ENCODE measurements at regions not wholly inside any gene's neighbourhood (a gene's known extent, or its start where the extent isn't known, plus 50 kb on each side); places are given as distances from the start of the nearest gene placed in this dataset.
A peak's percentile ranks its signal among the peaks of the same experiment; 100 is the strongest.
"Not testable (repeated sequence)": the region's sequence is repeated elsewhere in the genome, so short reads cannot be mapped to it uniquely, and the experiment has no call there.

DNA sequence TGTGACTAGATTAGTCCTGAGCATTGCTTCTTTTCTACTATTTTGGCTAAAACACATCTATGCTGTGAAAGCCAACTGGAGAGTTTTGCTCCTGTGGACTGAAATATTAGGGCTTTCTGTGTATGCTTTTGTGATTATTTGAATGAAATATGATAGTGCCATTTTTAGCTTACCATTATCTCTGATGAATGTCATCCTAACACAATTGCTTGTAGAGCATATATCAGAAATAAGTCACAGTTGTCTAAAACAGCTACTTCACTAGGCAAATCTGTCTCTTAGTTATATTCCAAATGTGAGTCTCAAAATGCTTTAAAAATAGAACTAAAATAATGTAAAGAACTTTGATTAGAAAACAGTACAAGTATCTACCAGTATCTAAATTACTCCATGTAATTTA, 401.4 kb upstream of the PTCHD4 start:
- no peak for DNase-seq (ENCODE audit: low read depth in 2 of 2)

DNA sequence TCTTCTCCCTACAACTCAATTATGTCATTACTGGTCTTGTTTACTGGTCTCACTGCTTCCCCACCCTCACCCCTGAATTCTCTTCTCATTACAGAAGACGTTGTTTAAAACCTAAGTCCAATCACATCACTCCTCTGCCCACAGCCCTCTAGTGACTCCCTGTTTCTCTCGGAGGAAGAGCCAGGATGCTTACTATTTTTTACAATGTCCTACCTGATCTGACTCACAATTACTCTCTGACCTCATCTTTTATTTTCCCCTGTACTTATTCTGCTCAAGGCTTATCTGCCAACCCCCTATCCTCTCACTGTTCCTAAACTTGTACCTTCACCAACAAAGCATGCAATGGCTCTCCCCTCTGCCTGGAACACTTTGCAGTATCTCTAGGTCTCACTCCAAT, 400.4 kb upstream of the PTCHD4 start:
- DNase-seq (ENCODE audit: low read depth in 2 of 2): no peak

DNA sequence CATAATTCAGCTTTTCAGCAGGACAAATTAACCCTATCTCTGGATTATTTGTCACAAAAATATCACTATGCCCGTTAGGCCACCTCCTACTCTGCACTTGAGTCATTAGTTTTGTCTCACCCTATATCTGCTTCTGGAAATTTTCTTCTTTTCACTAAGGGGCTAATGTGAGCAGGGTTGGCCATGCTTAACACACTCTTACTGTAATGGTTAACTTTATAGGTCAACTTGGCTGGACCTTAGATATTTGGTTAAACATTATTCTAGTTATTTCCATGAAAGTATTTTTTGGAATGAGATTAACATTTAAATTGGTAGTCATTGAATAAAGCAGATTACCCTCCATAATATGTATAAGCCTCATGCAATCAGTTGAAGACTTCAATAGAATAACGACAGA, 394.6 kb upstream of the PTCHD4 start:
- no peak for DNase-seq (ENCODE audit: low read depth in 2 of 2)

DNA sequence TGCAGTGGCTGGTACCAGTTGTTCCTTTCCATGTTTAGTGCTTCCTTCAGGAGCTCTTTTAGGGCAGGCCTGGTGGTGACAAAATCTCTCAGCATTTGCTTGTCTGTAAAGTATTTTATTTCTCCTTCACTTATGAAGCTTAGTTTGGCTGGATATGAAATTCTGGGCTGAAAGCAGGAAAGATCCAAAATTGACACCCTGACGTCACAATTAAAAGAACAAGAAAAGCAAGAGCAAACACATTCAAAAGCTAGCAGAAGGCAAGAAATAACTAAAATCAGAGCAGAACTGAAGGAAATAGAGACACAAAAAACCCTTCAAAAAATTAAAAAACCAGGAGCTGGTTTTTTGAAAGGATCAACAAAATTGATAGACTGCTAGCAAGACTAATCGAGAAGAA, 382.4 kb upstream of the PTCHD4 start:
- DNase-seq (ENCODE audit: low read depth in 2 of 2): not testable (repeated sequence)

DNA sequence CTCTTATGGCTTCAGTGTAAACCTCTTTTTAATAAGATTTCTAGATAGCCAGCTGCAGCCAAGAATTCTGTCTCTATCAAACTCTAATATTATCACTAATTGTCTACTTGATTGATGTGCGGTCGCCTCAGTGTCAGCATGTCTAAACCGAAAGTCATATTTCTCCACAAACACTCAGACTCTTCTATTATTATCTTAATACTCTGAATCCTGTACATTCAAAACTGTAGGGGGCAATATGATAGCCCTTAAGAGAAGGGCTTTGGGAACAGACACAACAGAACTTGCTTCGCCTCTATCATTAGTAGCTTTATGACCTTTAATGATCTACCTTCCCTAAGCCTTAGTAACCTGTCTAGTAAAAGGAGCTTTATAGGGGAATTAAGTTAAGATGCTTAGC, 379.7 kb upstream of the PTCHD4 start:
- no peak for DNase-seq (ENCODE audit: low read depth in 2 of 2)

DNA sequence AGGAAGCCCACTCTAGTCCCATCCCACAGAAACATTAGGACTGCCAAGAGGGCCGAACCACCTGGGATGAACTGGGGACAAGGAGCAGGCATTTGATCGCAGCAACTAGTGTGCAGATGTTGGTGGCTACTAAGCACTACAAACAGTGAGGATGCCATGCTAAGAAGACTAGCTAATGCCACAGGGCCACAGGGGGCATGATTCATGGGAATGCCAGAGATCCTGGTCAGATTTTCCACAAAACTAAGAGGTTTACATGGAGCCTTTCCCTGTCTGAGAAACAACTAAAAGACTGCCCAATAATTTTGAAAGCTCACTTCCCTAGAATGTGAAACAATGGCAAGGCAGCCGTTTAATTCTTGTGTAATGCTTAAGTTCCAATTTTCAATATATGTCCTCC, 375.9 kb upstream of the PTCHD4 start:
- DNase-seq (ENCODE audit: low read depth in 2 of 2): no peak

DNA sequence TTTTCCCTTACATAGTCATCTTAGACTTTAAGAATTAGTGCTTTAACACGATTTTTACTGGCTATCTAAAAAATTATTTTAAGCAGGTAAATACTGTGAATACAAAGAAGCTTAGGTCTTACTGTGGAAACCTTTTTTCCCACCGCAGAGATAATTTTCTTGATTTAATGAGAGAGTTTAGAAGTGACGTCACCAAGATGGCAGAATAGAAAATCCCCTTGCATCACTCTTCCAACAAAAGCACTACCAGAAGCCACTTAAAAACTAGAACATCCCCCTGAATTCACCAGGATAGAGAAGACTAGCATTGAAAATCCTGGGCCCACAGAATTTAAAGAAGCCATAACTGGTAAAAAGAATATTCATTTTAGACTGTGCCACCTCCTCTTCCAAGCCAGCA, 375.4 kb upstream of the PTCHD4 start:
- DNase-seq (ENCODE audit: low read depth in 2 of 2): no peak

DNA sequence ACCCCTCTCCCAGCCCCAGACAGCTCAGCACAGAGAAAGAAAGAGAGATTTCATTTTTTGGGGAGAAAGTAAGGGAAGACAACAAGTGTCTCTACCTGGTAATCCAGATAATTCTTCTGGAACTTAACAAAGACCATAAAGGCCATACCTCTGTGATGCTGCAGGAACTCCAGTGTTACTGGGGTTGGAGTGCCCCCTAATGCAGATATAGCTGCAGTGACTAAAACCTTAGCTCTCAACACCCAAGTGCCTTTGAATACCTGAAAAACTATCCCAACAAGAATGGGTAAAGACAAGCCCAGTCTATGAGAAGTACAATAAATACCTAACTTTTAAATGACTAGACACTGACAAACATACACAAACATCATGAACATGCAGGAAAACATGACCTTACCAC, 365.3 kb upstream of the PTCHD4 start:
- DNase-seq (ENCODE audit: low read depth in 2 of 2): no peak

DNA sequence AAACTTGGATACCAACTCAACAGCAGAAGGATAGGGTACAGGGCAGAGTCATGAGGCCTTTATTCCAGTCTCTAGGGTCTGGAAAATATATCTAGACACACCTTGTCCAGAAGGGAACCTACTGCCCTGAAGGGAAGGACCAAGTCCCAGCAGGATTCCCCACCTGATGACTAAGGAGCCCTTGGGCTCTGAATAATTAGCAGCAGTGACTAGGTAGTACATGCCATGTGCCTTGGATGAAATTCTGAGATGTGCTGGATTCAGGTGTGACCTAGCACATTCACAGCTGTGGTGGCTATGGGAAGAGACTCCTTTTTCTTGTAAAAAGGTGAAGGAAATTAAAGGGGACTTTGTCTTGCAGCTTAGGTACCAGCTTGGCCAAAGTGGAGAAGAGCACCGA, 364.3 kb upstream of the PTCHD4 start:
- no peak for DNase-seq (ENCODE audit: low read depth in 2 of 2)

DNA sequence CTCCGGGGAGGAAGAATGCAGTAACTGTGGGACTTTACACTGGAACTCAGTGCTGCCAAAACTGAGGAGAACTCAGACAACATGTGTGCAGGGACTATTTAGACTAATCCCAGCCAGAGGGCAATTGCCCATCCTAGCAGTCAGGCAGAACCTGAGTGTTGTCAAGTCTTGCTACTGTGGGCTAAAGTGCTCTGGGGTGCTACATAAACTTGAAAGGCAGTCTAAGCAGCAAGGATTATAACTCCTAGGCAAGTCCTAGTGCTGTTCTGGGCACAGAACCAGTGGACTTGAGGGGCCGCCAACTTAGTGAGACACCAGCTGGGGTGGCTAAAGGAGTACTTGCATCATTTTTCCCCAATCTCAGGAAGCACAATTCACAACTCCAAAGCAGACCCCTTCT, 363.8 kb upstream of the PTCHD4 start:
- no peak for DNase-seq (ENCODE audit: low read depth in 2 of 2)

DNA sequence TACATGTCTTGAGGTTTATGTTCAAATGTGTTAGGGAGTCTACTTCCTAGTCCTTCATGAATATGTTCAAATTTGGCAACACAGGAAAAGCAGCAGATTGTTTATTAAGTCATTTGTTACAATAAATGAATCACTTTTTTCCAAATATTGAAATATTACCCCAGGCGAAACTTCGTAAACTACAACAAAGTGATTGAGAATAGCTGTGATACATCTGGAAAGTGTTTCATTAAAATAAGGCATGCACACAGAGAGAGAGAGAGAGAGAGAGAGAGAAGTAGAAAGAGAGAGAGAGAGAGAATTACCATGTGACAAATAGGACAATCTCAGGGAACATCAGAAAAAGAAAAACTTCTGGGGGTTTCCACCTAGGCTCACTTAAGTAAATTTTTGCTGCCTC, 363.1 kb upstream of the PTCHD4 start:
- no peak for DNase-seq (ENCODE audit: low read depth in 2 of 2)

DNA sequence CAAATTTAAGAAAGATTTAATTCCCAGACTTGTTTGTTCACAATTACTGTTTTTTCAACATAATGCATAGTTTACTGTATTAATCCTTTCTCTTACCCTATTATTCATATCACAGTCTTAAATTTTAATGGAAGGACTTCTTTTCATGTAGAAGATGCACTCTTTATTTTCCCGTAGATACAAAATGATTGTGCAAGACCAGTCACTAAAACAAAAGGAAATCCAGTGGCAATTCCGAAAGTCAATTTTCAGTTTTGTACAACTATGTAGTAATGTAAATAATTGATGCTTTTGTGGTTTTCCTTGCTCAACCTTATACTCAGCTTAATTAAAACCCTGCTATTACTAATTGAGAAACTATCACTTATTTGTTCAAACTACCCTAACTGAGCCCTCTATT, 361.5 kb upstream of the PTCHD4 start:
- DNase-seq (ENCODE audit: low read depth in 2 of 2): no peak

DNA sequence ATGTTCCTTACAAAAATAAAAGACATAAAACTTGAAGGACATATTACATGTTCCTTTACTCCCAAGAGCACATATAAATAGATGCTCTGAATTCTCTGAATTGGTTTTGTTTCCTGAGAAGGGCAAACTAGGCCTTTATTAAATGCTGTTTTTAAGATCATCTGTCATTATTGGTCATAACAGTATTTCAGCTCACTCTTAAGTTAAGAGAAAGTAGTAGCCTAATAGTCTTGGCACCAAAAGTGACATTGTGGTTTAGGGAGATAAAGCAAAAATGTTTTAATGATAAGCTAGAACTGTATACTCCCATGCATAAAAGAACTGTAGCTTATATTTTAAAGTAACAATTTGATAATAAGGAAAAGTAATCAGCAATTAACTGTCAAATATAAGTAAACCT, 361.1 kb upstream of the PTCHD4 start:
- DNase-seq (ENCODE audit: low read depth in 2 of 2): no peak

DNA sequence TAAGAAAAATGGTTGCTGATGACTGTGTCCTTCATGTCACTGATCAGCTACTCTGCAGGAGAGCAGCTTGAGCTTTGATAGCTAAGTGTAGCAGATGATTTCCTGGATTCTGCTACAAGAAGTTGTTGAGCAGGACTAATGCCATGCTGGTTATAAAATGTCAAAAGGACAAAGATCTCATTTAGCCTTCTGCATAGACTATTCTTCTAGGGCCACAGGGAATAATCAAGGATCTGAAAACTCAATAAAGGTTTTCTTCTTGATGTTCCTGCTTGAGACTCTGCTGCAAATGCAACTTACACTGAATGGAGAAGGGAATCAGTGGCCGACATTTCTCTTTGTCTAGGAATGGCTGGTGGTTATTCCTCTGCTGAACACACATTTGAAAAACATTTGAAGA, 360.3 kb upstream of the PTCHD4 start:
- DNase-seq (ENCODE audit: low read depth in 2 of 2): no peak

DNA sequence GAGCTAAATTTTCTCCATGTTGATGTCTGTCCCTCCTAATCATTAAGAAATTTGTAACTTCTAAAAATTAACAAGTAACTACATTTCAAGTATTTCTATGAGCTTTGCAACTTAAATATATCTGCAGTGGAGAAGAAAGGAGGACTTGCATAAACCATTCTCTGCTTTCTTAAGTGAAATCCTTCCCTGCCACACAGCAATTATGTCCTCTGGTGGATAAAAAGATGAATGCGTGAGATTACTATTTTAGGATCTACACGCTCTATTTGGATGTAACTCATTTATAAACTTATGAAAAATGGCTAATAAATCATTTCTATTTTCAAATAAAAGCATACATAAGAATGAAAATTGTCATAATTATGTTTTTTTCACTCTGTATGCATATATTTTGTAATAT, 338.0 kb upstream of the PTCHD4 start:
- DNase-seq (ENCODE audit: low read depth in 2 of 2): no peak

DNA sequence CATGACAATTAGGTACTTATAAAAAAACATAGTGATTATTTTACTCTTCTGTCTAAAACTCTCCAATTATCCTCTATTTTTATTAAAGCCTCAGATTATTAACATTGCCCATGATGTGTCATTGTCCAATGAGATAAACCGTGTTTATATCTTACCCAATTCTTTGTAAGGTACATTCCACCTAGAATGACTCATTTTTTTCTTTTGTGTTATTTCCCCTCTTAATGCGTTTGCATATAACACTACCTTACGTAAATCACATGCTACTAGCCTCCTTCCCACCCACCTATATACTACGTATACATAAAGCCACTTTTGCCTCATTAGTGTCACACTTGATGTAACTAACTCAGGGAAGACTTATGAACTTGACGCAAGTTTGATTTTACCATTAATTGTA, 336.3 kb upstream of the PTCHD4 start:
- DNase-seq (ENCODE audit: low read depth in 2 of 2): no peak

DNA sequence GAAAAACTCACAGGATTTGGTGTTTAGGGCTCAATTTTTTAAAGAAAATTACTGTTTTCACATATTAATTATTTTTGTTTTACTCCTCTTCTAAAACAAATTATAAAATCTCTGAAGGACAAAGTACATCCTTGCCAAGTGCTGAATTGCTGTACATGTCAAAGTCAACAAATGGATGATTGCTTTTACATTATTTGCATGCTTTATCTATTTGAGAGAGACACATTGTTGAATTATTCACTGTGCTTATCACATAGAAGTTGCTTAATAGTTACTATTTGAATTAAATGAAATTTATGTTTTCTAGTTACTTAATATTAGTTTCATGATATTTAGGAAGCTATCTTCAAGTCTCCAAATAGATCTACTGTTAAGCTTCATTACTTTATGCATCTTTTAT, 318.6 kb upstream of the PTCHD4 start:
- DNase-seq (ENCODE audit: low read depth in 2 of 2): no peak

DNA sequence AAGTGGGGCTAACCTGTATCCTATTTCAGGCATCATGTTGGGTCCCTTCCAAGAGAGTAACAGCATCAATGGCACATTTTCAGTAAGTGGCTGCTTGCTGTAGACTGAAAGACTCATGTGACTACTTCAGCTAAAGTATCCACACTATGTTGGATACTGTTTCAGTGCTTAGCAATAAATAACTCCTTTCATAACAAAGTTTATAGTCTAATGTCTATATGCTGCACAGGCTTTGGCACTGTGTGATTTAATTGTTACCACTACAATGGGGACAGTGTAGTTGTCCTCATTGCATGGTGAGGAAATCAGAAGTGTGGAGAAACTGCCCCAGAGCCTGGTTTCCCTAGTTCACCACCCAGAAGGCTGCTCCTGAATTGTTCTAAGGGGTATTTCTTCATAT, 318.0 kb upstream of the PTCHD4 start:
- DNase-seq (ENCODE audit: low read depth in 2 of 2): no peak

DNA sequence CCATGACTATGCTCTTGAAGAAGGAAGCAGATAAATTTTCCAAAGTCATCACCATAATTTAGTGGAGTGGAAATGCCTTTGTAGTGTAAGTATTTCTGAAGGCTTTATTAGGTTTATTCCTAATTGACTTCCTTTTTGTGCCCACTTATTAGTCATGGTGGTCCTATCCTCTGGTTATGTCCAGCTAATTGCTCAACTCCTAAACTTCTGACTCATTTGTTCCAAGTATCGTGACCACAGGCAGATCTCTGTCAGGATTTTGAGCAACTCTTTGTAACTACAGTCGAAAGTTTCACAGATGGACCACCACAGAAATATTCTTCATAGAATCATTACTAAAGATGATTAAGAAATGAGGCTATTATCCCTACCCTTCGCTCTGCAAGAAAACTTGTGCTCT, 315.6 kb upstream of the PTCHD4 start:
- DNase-seq (ENCODE audit: low read depth in 2 of 2): peak; percentile 42 to 45

DNA sequence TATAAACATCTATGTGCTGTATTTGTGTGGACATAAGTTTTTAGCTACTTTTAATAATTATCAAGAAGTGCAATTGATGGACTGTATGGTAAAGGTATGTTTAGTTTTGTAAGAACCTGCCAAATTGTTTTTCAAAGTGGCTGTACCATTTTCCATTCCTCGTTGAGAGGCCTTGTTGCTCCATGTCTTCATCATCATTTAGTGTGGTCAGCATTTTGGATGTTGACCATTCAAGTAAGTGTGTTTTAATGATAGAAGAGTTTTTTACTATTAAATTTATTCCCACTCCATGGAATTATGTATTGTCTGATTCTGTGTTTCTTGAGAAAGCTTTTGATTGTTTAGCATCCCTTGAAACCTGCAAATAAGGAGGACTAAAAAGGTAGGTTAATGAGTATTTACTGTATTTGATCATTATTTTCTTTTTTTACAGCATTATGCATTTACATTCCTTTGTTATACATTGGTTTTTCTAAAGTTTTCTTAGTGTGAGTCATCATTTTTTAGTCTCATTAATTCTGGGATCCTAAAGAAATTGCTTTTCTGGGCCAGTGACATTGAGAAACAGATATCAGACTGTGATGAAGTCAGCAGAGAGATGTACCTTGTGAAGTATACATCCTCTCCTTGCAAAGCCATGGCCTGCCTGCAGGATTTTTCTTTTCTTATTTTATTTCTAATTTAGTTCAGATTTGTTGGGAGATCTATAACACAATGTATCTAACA, 312.8 kb upstream of the PTCHD4 start:
- DNase-seq (ENCODE audit: low read depth in 2 of 2): peak; percentile 19 to 20

DNA sequence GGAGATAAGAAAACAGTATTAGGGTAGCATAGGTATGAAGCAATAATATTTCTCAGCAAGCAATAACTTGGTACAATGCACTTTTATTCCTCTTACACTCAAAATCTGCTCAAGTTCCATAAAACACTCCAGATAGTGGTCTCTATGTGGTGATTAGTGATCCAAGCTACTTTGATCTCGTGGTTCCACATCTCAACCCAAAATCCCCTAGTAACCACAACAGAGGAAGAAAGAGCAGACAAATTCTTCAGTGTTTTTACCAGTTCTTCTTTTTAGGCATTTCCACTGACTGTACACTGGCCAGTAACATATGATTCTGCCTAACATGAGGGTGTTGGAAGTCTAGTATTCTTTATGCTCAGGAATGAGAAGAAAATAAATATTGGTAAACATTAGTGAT, 309.0 kb upstream of the PTCHD4 start:
- no peak for DNase-seq (ENCODE audit: low read depth in 2 of 2)

DNA sequence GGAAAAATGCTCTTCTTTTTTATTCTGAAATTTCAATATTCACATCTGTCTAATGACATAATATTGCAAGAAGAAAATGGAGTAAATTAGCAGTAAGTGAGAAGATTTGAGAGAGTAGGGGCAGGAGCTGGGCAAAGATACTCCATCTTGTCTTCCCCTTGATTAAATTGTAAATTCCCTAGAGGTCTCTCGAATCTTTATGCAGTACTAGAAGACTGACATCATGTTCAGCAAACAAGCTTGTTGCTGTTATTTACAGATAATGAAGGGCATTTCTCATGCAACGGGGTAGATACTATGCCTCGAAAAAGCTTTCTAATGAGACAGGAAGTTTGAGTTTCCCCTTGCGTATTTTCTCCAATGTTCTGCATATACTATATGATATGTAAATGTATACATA, 306.9 kb upstream of the PTCHD4 start:
- no peak for DNase-seq (ENCODE audit: low read depth in 2 of 2)

DNA sequence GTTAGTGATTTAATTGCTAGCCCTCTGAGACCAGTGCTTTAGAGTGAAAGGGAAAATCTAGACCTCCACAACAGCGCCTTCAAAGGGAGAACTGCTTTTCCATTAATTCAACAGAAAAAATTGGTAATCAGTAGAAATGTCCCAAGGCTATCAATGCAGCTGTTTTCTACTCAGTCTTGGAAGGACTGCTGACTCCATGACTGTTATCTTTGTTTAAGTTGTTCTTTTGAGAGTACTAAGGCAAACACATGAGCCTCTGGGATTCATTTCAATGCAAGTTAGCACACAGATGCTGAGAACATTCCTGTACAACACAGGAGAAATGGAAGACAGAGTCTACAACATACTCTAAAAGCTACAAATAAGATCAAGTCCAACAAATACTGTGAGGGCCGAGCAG, 301.7 kb upstream of the PTCHD4 start:
- DNase-seq (ENCODE audit: low read depth in 2 of 2): no peak

DNA sequence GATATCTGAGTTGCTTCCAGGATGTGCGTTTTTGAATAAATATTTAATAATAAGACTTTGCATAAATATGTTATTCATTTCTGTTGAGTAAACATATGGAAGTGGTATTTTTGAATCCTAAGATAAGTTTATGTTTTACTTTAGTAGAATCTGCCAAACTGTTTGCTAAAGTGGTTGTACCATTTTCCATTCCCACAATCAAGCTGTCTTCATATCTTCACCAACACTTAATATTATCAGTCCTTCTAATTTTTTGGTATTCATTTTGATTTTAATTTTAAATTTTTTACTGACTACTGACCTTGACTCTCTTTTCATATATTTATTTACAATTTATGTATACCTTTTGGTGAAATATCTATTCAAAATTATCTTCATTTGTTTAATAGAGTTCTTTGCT, 293.9 kb upstream of the PTCHD4 start:
- DNase-seq (ENCODE audit: low read depth in 2 of 2): no peak

DNA sequence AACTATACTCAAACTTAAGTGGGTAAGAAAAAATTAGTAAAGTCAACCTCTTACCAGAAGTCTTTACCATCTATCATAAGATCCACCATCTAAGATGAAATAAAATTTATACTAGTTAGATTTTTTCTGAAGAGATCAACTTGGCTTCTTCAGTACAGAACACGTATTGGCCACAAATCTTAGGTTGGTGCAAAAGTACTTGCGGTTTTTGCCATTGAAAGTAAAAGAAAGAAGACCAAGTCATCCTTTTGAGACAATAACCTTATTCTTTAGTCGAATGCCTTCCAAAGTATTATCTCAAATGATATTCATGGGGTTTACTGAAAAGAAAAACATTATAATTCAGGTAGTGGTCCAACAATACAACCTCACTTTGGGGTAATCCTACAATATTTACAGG, 292.6 kb upstream of the PTCHD4 start:
- no peak for DNase-seq (ENCODE audit: low read depth in 2 of 2)
